ENCODE measurements at regions not wholly inside any gene's neighbourhood (a gene's known extent, or its start where the extent isn't known, plus 50 kb on each side); places are given as distances from the start of the nearest gene placed in this dataset.
A peak's percentile ranks its signal among the peaks of the same experiment; 100 is the strongest.

- no peak for DNase-seq
Observed at GRCh38 chr2:145596416-145596815, 1076.5 kb upstream of the ZEB2 start.

DNA sequence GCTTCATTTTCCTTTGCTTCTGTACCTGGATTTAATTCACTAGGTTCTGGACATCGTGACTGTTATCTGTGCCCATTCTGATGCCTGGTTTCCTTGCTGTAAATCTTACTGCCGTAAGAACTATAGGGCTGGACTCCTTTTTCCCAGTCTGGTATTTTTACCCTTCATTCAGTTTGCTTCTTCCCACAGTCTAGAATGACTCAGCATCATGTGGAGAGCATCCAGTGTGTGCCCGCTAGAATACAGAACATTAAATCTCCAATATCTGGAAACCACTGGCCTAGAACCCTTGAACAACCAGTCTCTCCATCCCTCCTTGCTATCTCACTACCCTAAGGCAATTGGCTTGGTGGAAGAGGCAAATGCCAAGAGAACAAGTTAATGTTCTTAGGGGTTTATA, 1075.4 kb upstream of the ZEB2 start:
- no peak for DNase-seq

GRCh38 chr2:145593991-145594614, 1074.2 kb upstream of the ZEB2 start:
- peak; percentile 66 to 84 (median 84) for DNase-seq

- no peak for DNase-seq
Observed at GRCh38 chr2:145593280-145593679, 1073.4 kb upstream of the ZEB2 start.

GRCh38 chr2:145592361-145592760, 1072.4 kb upstream of the ZEB2 start:
- no peak for DNase-seq

- no peak for DNase-seq
Observed at GRCh38 chr2:145591109-145591809, 1071.3 kb upstream of the ZEB2 start.

DNA sequence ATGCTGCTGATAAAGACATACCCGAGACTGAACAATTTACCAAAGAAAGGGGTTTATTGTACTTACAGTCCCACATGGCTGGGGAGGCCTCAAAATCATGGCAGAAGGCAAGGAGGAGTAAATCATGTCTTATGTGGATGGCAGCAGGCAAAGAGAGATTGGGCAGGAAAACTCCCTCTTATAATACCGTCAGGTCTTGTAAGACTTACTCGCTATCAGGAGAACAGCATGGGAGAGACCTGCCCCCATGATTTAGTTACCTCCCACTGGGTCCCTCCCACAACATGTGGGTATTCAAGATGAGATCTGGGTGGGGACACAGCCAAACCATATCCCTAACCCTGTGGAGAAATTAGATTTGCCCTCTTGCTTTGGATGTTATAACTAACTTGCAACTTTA, 1068.0 kb upstream of the ZEB2 start:
- no peak for DNase-seq

GRCh38 chr2:145584353-145584752, 1064.4 kb upstream of the ZEB2 start:
- DNase-seq: no peak

GRCh38 chr2:145573608-145574007, 1053.7 kb upstream of the ZEB2 start:
- DNase-seq: no peak

DNA sequence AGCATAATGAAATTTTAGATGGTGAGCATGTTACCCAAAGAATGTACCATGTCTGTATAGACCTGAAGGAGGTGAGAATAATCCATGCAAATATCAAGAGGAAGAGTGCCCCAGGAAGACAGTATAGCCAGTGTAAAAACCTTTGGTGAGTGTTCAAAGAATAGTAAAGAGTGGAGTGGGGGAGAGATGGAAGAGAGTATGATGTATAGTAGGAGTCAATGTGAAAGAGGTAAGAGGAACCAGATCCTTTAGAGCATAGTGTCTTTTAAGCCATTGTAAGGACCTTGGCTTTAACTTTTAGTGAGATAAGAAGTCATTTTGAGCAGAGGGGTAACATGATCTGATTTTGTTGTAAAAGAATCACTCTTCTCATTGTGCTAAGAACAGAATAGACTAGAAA, 1052.3 kb upstream of the ZEB2 start:
- no peak for DNase-seq

DNA sequence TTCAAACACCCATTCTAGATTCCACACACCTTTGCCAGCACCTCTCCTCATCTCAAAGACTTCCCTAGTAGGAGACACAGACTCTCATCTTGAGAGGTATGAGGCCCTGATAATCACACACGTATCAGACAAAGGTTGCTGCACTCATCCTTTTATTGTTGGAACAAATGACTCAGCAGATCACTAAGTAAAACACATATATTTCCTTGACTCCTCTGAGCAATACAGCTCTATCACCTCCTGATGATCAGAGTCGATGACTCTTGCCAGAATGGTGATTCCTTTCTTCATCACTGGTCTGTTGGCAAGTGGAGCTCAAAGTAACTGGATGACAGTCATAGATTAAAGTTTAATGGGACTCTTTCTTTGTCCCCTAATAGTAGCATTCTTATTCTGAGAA, 1049.2 kb upstream of the ZEB2 start:
- no peak for DNase-seq

- peak in 1 of 3 donors; percentile 38 for DNase-seq
Observed at GRCh38 chr2:145563741-145564615, 1044.1 kb upstream of the ZEB2 start.

DNA sequence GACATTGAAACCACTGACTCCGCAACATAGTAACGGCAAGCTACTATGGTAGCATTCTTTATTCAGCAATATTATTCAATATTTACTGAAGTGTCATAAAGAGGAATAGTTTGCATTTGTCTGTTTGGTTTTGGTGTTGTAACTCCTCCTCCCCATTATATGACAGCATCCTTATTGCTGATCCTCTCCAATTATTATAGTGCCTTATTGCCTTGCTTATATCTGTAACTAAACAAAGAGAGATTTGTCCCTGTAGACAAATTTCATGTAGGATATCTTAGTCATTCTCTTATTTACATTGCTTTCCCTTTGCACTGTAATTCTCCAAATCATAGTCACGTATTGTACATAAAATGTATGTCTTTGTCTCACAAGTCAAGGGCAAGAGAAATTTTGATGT, 1041.2 kb upstream of the ZEB2 start:
- no peak for DNase-seq

- DNase-seq: peak in 1 of 3 donors; percentile 21
Observed at GRCh38 chr2:145558617-145559350, 1038.9 kb upstream of the ZEB2 start.

DNA sequence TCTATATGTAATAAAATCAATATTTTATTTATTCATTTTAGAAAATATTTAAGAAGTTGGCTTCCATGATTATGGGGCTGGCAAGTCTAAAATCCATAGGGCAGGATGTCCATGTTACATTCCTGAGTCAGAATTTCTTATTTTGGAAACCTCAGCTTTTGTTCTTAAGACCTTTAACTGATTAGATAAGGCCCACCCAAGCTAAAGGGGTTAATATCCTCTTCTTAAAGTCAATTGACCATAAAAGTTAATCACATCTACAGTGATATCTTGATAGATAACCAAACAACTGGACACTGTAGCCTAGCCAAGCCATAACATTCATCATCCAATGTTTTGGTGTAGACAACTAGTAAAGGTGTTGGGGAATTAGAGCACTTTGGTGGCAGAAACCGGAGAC, 1035.4 kb upstream of the ZEB2 start:
- DNase-seq: no peak

DNA sequence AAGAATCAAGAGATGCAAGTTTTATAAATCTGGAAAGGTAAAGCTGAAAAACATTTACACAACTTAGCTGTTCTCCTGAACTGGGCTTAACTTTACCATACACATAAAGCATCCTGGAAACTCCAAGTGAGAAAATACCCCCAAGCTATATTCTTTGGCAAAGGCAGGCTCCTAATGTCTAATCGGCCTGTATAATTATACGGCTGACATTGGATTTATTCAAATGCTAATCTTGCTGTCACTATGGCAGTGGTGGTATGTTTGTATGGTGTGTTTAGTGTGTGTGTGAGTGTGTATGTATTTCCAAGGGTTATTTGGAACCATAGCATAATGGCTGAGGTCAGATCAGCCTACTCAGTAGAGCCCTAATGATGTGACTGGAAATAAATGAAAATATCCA, 1031.8 kb upstream of the ZEB2 start:
- no peak for DNase-seq

- DNase-seq: no peak
Observed at GRCh38 chr2:145548479-145548878, 1028.6 kb upstream of the ZEB2 start.

DNA sequence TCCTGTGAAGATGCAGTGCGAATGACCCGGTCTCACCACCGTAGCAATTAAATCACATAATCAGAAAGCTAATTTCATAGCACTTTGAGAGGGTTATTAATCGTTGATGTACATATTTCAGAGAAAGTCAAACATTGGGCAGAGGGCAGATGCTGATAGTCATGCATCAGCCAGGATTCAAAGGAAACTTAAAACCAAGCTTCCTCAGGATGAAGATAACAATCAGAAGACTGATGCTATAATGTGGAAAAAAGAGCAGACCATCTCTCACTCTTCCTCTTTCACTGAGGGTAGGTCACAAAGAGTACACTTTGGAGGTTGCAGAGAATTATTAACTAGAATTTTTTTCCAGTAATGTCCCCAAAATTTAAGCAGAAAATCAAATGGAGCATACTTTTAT, 1027.7 kb upstream of the ZEB2 start:
- no peak for DNase-seq

DNA sequence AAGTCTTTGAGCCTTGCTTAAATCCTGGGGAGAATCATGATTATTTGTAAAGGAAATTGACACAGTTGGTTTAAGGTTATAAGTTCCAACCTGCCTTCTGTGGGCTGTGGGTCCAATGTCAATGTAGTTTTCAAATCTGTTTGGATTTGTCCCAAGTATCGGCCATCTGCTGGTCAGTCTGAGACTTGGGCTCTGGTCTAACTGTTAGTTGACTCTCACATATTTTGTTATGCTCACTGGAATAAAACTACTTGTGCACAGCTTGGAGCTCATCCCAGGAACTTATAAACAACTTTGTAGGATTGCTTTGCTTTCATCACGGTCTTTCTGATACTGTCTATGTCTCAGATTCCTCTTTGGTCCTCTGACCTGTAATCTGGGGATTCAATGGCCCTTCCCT, 1026.2 kb upstream of the ZEB2 start:
- DNase-seq: no peak

- no peak for DNase-seq
Observed at GRCh38 chr2:145543856-145544255, 1023.9 kb upstream of the ZEB2 start.

- no peak for DNase-seq
Observed at GRCh38 chr2:145543155-145543554, 1023.2 kb upstream of the ZEB2 start.

- DNase-seq: no peak
Observed at GRCh38 chr2:145541028-145541427, 1021.1 kb upstream of the ZEB2 start.
